Effector memory CD4-positive, alpha-beta T cell (primary cell): ENCODE measurements at regions not wholly inside any gene's neighbourhood (a gene's known extent, or its start where the extent isn't known, plus 50 kb on each side); places are given as distances from the start of the nearest gene placed in this dataset.

Experiments
- DNase-seq, 3 donors: peaks; one replicate each; pipeline ENCODE4 v3.0.0-alpha.2; 2020
- H3K27ac ChIP-seq: 2 replicates; pipeline ENCODE4 v1.7.0; 2013; ENCODE audit warnings: mild to moderate bottlenecking, low read length, moderate library complexity; ENCODE audit not compliant: insufficient read depth, poor library complexity, severe bottlenecking
- H3K27me3 ChIP-seq: replicated peaks from 2 replicates; pipeline ENCODE4 v1.7.0; 2013; ENCODE audit warnings: mild to moderate bottlenecking, low read length; ENCODE audit not compliant: insufficient read depth, control insufficient read depth, poor library complexity, severe bottlenecking
- H3K36me3 ChIP-seq: 2 replicates; pipeline ENCODE4 v1.7.0; 2013; ENCODE audit warnings: mild to moderate bottlenecking, low read length, moderate library complexity; ENCODE audit not compliant: control insufficient read depth, insufficient read depth
- H3K4me1 ChIP-seq: 2 replicates; pipeline ENCODE4 v1.7.0; 2013; ENCODE audit warnings: low read length, mild to moderate bottlenecking; ENCODE audit not compliant: control insufficient read depth, insufficient read depth, poor library complexity, severe bottlenecking
- H3K4me3 ChIP-seq: 2 replicates; pipeline ENCODE4 v1.7.0; 2013; ENCODE audit warnings: low read length, low read depth, mild to moderate bottlenecking; ENCODE audit not compliant: insufficient read depth, poor library complexity, severe bottlenecking
- H3K9me3 ChIP-seq: 2 replicates; pipeline ENCODE4 v1.7.0; 2013; ENCODE audit warnings: mild to moderate bottlenecking, low read length, moderate library complexity; ENCODE audit not compliant: control insufficient read depth

DNA sequence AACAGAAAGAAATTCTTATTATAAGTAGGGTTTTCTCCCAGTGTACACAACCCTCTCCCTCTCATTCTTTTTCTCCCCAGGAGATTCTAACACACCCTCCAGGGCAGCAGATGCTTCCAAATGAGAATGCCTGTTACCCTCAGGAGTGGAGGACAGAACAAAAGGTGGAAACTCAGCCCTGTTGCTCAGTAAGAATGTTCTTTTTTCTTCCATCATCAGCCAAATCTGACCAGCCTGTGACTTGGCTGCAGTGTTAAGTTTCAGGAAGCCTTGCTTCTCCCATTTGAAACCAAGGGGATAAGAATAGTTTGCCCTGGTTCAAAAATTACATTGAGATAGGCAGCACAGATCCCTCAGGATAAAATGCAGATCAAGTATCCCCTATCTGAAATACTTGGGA, 77.5 kb upstream of the EEPD1 start:
- no peaks in the 10 kb centered on the region for H3K27me3 ChIP-seq
- no peak overlapping the region for H3K27ac ChIP-seq
- H3K36me3 ChIP-seq: no peaks in the 10 kb centered on the region
- no peaks in the 10 kb centered on the region for H3K9me3 ChIP-seq
- no peak overlapping the region for H3K4me3 ChIP-seq
- no peaks in the 10 kb centered on the region for H3K4me1 ChIP-seq
- DNase-seq: no peak

DNA sequence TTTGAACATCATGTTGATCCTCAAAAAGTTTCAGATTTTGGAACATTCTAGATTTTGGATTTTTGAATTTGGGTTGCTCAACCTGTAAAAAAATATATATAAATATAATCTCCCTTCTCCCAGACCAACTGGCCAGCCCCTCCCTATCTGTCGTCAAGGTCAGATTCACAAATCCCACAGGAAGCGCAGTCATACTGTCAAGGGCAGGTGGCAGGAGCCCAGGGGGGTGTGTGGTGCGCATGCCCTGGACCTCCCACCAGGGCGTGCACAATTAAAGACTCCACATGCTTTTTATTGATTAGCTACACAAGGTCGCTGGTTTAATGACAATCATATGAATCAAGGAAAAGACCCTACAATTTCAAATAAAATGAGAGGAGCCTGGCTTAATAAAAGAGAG, 77.0 kb upstream of the EEPD1 start:
- Histone ChIP-seq H3K4me3 (no peak overlapping the region), H3K9me3 (no peaks in the 10 kb centered on the region), H3K27me3 (no peaks in the 10 kb centered on the region), H3K27ac (no peak overlapping the region), H3K36me3 (no peaks in the 10 kb centered on the region), H3K4me1 (no peaks in the 10 kb centered on the region)
- DNase-seq: no peak

DNA sequence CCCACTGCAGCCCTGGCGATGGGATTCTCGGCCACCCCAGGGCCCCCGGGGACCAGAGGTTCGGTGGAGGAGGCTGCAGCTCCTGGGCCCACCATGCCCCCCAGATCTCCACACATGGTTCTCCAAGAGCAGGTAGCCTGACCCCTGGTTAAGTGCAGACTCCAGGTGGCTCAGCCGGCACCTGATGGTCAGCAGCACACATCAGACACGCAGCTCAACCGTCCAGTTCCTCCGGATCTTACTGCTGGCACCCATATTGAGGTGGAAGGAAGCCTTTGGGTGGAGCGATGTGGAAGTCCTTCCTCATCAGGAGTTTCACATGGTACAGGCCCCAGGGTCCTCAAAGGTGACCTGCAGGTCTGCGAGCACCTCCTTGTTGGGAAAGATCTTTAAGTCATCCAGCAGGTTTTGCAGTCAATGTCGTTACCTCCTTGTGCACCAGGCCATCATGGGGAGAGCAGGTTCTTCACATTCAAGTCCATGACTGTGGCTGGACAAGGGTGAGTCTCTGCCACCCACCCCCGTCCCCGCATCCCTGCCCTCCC, 74.2 kb upstream of the EEPD1 start:
- Histone ChIP-seq H3K4me3 (no peak overlapping the region), H3K27ac (no peak overlapping the region), H3K36me3 (no peaks in the 10 kb centered on the region), H3K27me3 (no peaks in the 10 kb centered on the region), H3K9me3 (no peaks in the 10 kb centered on the region), H3K4me1 (no peaks in the 10 kb centered on the region)
- no peak for DNase-seq

DNA sequence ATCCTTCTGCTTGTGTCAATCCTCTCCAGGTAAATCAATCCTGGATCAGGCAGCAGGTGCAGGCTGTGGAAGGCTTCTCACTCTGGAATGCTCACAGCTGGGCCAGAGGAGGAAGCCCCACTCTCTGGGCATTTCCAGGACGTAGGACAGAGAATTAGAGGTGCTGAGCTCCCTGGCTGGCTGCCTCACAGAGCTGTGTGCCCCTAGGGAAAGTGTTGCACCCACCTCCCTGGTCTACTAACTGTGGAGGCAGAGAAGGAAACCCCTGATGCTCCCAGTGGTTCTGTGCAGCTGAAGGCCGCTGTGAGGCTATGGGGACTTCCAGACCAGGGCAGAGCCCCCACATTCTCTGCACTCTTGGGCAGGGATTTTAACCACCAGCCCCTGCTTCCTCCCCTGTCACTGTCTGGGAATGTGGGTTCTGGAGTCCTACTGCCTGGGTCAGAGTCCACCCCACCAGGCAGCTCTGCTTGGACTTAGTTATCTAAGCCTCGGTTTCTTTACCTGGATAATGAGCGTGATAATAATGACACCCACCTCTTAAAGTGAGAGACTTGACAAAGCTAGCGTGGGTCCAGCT, 73.5 kb upstream of the EEPD1 start:
- H3K4me1 ChIP-seq: no peaks in the 10 kb centered on the region
- no peaks in the 10 kb centered on the region for H3K27me3 ChIP-seq
- DNase-seq: no peak
- H3K36me3 ChIP-seq: no peaks in the 10 kb centered on the region
- H3K4me3 ChIP-seq: no peak overlapping the region
- no peaks in the 10 kb centered on the region for H3K9me3 ChIP-seq
- H3K27ac ChIP-seq: no peak overlapping the region

DNA sequence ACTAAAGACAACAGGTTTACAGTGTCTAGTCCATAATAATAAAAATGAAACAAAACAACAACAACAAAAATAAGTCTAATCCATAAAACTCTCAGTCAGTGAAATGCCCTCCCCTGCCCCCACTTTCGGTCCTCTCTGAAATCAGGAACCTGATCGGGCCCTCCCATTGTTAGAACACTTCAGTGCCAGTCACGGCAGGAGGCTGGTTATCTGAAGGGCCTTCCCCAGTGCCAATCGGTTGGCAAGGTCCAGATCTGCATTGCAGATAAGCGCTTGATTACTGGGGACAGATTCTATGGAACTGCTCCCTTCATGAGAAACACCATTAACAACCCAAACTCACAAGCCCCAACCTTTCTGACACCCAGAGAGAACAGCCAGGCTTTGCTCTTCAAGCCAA, 72.2 kb upstream of the EEPD1 start:
- Histone ChIP-seq H3K36me3 (no peaks in the 10 kb centered on the region), H3K4me3 (no peak overlapping the region)
- DNase-seq: no peak

DNA sequence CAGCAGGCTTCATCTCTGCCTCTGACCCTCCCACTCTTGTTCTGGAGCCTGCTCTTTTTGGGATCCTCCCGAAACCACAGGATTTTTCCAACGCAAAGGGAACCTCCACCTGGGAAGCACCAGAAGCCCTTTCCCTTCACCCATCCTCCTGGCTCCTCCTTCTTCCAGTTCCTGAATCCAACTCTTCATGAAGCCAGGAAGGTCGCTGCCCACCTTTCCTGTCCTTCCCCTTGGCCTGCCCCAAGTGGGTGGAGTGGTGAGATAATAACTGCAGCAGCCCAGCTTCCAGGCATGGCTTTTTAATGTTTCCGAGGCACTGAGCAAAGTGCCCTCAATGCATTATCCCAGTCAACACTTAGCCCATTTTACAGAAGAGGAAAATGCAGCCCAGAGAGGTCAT, 70.8 kb upstream of the EEPD1 start:
- H3K9me3 ChIP-seq: no peaks in the 10 kb centered on the region
- no peak overlapping the region for H3K27ac ChIP-seq
- H3K27me3 ChIP-seq: no peaks in the 10 kb centered on the region
- H3K4me3 ChIP-seq: no peak overlapping the region
- DNase-seq: no peak
- H3K36me3 ChIP-seq: no peaks in the 10 kb centered on the region
- H3K4me1 ChIP-seq: no peaks in the 10 kb centered on the region

More for the DNA sequence above, 72.2 kb upstream of the EEPD1 start:
- Histone ChIP-seq H3K9me3 (no peaks in the 10 kb centered on the region), H3K27me3 (no peaks in the 10 kb centered on the region), H3K4me1 (no peaks in the 10 kb centered on the region), H3K27ac (no peak overlapping the region)

DNA sequence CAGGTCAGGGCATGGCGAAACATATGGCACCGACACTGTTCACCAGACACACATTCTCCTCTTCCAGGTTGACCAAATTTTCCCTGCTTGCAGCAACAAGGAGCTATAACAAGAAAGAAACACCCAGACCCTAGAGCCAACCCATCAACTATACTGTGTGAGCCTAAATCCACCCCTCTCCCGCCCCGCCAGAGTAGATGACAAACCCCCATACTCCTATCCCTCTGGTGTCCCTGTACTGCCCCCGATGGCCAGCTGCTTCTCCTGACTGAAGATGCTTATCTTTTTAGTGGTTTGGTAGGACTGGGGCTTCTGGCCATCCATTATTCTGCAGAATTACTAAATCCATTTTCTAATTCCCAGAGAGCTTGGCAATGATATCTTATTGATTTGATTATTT, 70.1 kb upstream of the EEPD1 start:
- Histone ChIP-seq H3K27me3 (no peaks in the 10 kb centered on the region), H3K4me3 (no peak overlapping the region)

DNA sequence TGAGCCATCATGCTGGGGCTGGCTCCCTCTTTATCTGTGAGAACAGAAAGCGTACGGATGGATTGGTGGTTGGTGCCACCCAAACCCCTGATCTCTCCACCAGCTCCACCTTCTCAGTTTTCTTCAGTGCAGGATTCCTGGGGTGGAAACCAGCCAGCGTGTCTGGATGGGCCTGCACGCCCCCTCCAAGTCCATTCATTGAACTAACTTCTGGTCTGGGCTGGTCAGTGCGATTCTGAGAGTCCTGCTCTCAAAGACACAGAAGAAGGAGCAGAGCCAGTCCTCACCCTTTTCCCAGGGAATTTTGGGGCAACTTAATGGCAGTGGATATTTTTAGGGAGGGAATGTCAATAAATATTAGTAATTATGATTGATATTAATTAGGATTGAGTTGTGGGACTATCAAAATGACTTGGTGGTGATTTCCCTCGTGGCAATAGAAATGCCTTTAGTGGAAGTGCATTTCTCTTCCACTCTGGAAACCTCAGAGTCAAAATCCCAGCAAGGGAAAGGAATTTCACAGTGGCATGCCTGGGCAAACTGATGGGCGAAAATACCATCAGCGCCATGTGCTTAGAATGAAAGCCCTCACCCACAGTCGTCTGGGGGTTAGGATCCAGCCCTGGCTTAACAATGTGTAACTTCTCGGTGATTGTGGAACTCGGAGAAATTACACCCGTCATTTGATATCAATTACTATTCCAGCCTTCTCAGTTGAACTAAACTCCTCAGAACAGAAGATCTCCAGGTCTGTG, 69.3 kb upstream of the EEPD1 start:
- no peak for DNase-seq
- Histone ChIP-seq H3K4me3 (no peak overlapping the region), H3K36me3 (no peaks in the 10 kb centered on the region), H3K27ac (no peak overlapping the region), H3K9me3 (no peaks in the 10 kb centered on the region), H3K27me3 (no peaks in the 10 kb centered on the region), H3K4me1 (no peaks in the 10 kb centered on the region)

More for the DNA sequence above, 70.1 kb upstream of the EEPD1 start:
- no peak overlapping the region for H3K27ac ChIP-seq
- H3K9me3 ChIP-seq: no peaks in the 10 kb centered on the region
- no peaks in the 10 kb centered on the region for H3K4me1 ChIP-seq
- no peak for DNase-seq
- no peaks in the 10 kb centered on the region for H3K36me3 ChIP-seq

DNA sequence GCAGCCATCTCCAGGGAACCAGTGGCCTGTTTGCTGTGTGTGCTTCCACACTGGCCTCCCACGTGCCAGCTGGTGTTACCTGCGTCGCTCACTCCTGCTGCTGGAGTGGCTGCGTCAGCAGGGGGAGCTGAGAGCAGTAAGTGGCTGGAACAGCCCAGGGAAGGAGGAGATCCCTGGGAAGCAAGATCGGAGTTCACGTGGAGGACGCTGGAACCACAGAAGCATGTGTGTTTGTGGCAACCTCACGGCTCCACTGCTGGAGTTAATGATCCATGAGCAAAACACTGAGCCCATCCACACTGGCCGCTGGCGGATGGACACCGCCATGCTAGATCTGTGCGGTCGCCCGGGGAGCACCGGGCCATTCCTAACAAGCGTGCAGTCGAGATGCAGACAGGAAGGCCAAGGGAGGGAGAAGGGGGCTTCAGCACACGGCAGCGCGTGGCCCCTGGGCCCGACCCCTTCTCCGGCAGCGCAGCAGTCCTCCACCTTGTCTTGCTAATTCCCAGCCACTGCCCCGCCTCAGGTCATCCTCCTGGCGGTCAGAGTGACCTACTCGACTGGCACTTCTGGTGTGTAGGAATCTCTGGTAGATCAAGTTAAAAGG, 68.5 kb upstream of the EEPD1 start:
- Histone ChIP-seq H3K4me1 (no peaks in the 10 kb centered on the region), H3K27ac (no peak overlapping the region), H3K4me3 (no peak overlapping the region), H3K9me3 (no peaks in the 10 kb centered on the region), H3K27me3 (no peaks in the 10 kb centered on the region), H3K36me3 (no peaks in the 10 kb centered on the region)
- DNase-seq: no peak

DNA sequence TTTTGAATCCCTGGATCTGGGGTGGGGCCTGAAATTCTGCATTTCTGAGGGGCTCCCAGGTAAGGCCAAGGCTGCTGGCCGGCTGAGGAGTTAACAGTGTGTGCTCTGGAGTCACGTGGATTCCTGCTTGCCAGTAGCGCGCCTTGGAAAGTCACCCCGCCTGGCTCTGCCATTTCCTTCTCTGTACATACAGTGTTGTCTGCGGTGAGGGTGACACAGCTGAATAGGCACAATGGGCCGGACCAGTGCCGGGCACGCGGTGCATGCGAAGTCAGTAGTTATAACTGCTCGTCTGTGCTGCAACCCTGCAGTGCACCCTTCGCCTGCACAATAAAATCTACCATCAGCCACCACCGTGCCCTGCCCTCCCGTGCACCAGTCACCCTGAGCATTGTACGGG, 68.0 kb upstream of the EEPD1 start:
- Histone ChIP-seq H3K4me3 (no peak overlapping the region), H3K4me1 (no peaks in the 10 kb centered on the region), H3K27me3 (no peaks in the 10 kb centered on the region), H3K9me3 (no peaks in the 10 kb centered on the region), H3K27ac (no peak overlapping the region), H3K36me3 (no peaks in the 10 kb centered on the region)
- no peak for DNase-seq
